DOHH2 (cell line): ENCODE measurements at regions not wholly inside any gene's neighbourhood (a gene's known extent, or its start where the extent isn't known, plus 50 kb on each side); places are given as distances from the start of the nearest gene placed in this dataset.

Source experiments
- H3F3A ChIP-seq: fragments of 200-600 bp; sonication (generic), shearing (Covaris generic); 2 replicates; pipeline ENCODE4 v1.6.0; 2016; ENCODE audit warnings: antibody characterized with exemption, mild to moderate bottlenecking; ENCODE audit not compliant: control insufficient read depth, insufficient read depth
- H3K27ac ChIP-seq: fragments of 200-600 bp; sonication (generic); 2 replicates; pipeline ENCODE4 v1.5.1; 2014; ENCODE audit warnings: low read depth, mild to moderate bottlenecking, low read length, moderate library complexity
- H3K27me3 ChIP-seq: fragments of 200-600 bp; sonication (generic); 2 replicates; pipeline ENCODE4 v1.6.1; 2014; ENCODE audit warnings: mild to moderate bottlenecking, low read length, mixed read lengths; ENCODE audit not compliant: control insufficient read depth
- H3K36me3 ChIP-seq: fragments of 200-600 bp; sonication (generic); 2 replicates; pipeline ENCODE4 v1.6.1; 2014; ENCODE audit warnings: mild to moderate bottlenecking, low read length, moderate library complexity, mixed read lengths; ENCODE audit not compliant: control insufficient read depth
- H3K4me1 ChIP-seq: fragments of 200-600 bp; sonication (generic); 2 replicates; pipeline ENCODE4 v1.6.1; 2014; ENCODE audit warnings: mild to moderate bottlenecking, low read length, mixed read lengths; ENCODE audit not compliant: control insufficient read depth
- H3K4me2 ChIP-seq: fragments of 200-600 bp; sonication (generic); 2 replicates; pipeline ENCODE4 v1.6.0; 2014; ENCODE audit warnings: mild to moderate bottlenecking, low read length, moderate library complexity
- H3K4me3 ChIP-seq: fragments of 200-600 bp; sonication (generic); 2 replicates; pipeline ENCODE4 v1.5.1; 2014; ENCODE audit warnings: mild to moderate bottlenecking, low read length, mixed read lengths
- H3K79me2 ChIP-seq: fragments of 200-600 bp; sonication (generic); 2 replicates; pipeline ENCODE4 v1.6.1; 2014; ENCODE audit warnings: mild to moderate bottlenecking, low read length, mixed read lengths; ENCODE audit not compliant: control insufficient read depth
- H3K9me2 ChIP-seq: fragments of 200-600 bp; sonication (generic); replicated peaks from 2 replicates; pipeline ENCODE4 v1.6.1; 2014; ENCODE audit warnings: mild to moderate bottlenecking, low read length, mixed read lengths; ENCODE audit not compliant: control insufficient read depth
- H3K9me3 ChIP-seq: fragments of 200-600 bp; sonication (generic); 2 replicates; pipeline ENCODE4 v1.6.1; 2014; ENCODE audit warnings: antibody characterized with exemption, low read length, mixed read lengths; ENCODE audit not compliant: control insufficient read depth, insufficient read depth
- H4K20me1 ChIP-seq: fragments of 200-600 bp; sonication (generic); 2 replicates; pipeline ENCODE4 v1.6.0; 2014; ENCODE audit warnings: low read depth, mild to moderate bottlenecking, antibody characterized with exemption, low read length, moderate library complexity; ENCODE audit not compliant: control insufficient read depth, insufficient read depth
- EZH2phosphoT487 ChIP-seq: fragments of 200-600 bp; sonication (generic); IDR thresholded peaks from 2 replicates; pipeline ENCODE4 v1.6.1; 2017; ENCODE audit warnings: borderline replicate concordance, mild to moderate bottlenecking, antibody characterized with exemption, low read length, moderate library complexity, mixed read lengths
- TF ChIP-seq, protein P1 (sequence below): fragments of 200-600 bp; sonication (generic); IDR thresholded peaks from one replicate; pipeline ENCODE4 v1.5.1; 2014; ENCODE audit warnings: antibody characterized with exemption, mild to moderate bottlenecking, low read depth, low read length; ENCODE audit not compliant: poor library complexity, severe bottlenecking

DNA sequence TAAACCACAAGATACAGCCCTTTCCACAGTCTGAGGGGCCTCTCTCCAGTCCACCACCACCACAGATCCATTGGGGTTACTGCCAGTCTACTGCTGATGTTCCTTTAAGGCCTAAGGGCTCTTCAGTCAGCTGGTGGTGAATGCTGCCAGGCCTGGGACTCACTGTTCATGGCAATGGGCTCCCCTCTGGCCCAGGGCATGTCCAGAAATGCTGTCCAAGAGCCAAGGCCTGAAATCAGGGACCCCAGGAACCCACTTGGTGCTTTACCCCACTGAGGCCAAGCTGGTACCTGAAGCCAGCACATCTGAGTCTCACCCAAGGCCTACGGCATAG lies 128.6 kb upstream of the CBLB start:
- H3K9me2 ChIP-seq, result no peaks in the 10 kb centered on the region
- H3K4me3 ChIP-seq, result no peak overlapping the region
- H3K36me3 ChIP-seq, result no peaks in the 10 kb centered on the region
- no peaks in the 10 kb centered on the region for H3K27me3 ChIP-seq
- no peaks in the 10 kb centered on the region for H3K79me2 ChIP-seq
- no peak overlapping the region for H3K4me2 ChIP-seq
- no peak for TF ChIP-seq EZH2phosphoT487
- TF ChIP-seq, protein P1, sequence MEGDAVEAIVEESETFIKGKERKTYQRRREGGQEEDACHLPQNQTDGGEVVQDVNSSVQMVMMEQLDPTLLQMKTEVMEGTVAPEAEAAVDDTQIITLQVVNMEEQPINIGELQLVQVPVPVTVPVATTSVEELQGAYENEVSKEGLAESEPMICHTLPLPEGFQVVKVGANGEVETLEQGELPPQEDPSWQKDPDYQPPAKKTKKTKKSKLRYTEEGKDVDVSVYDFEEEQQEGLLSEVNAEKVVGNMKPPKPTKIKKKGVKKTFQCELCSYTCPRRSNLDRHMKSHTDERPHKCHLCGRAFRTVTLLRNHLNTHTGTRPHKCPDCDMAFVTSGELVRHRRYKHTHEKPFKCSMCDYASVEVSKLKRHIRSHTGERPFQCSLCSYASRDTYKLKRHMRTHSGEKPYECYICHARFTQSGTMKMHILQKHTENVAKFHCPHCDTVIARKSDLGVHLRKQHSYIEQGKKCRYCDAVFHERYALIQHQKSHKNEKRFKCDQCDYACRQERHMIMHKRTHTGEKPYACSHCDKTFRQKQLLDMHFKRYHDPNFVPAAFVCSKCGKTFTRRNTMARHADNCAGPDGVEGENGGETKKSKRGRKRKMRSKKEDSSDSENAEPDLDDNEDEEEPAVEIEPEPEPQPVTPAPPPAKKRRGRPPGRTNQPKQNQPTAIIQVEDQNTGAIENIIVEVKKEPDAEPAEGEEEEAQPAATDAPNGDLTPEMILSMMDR, result no peak
- H3F3A ChIP-seq, result no peaks in the 10 kb centered on the region
- no peaks in the 10 kb centered on the region for H4K20me1 ChIP-seq
- no peak overlapping the region for H3K27ac ChIP-seq
- H3K4me1 ChIP-seq, result no peaks in the 10 kb centered on the region
- H3K9me3 ChIP-seq, result peaks cover 3% of the 10 kb centered on the region; the same call in 1 of the 2 replicates

DNA sequence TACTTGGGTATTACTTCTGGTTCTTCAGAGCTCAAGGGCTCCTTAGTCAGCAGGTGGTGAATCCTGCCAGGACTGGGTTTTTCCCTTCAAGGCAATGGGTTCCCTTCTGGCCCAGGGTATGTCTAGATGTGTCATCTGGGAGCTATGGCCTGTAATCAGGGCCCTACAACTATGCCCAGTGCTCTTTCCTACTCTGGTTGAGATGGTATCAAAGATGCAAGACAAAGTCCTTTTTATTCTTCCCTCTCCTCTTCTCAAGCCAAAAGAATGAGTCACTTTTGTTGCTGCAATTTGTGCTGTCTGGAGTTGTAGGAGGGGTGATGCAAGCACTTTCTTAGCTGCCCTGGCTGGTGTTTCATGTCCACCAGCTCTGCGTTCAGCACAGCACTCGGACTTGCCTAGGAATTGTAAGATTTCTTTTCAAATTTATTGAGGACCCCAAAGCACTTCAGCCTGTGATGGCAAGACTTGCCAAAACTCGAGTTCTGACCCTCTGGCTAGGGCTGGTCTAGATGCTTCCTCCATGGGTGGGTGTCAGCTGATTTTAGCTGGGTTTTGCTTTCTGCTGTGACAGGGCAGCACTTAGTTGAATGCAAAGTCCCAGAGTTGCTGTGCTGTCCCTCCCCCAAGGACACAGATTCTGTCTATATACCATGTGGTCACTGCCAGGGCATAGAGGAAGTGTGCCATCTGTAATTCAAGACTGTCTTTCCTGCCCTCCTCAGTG lies 129.2 kb upstream of the CBLB start:
- H3K27me3 ChIP-seq, result no peaks in the 10 kb centered on the region
- no peak overlapping the region for H3K4me3 ChIP-seq
- H4K20me1 ChIP-seq, result no peaks in the 10 kb centered on the region
- H3K4me2 ChIP-seq, result no peak overlapping the region
- H3K36me3 ChIP-seq, result no peaks in the 10 kb centered on the region
- no peak overlapping the region for H3K27ac ChIP-seq
- H3K9me3 ChIP-seq, result peaks cover 3% of the 10 kb centered on the region; the same call in 1 of the 2 replicates
- no peaks in the 10 kb centered on the region for H3K79me2 ChIP-seq
- no peaks in the 10 kb centered on the region for H3K9me2 ChIP-seq
- no peaks in the 10 kb centered on the region for H3F3A ChIP-seq
- no peaks in the 10 kb centered on the region for H3K4me1 ChIP-seq
- TF ChIP-seq, protein P1, result no peak
- TF ChIP-seq EZH2phosphoT487, result no peak

DNA sequence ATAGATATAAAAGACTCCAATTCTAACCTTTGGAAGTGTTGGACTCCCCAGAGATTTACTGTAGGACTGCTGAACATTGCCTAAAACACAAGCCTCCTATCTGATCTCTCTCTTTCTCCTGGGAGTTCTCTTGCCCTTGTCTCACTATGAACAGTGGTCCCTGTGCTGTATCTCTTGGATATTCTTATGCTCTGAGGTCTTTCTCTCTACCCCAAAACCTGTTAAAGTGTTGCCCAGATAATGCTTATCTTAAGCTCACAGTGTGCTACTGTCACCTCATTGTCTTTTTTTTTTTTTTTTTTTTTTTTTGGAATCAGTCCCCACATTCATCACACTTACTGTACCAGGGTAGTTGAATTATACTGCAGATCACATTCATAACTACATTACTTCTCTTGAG lies 131.0 kb upstream of the CBLB start:
- TF ChIP-seq, protein P1, result no peak
- TF ChIP-seq EZH2phosphoT487, result no peak
- H3K27me3 ChIP-seq, result no peaks in the 10 kb centered on the region

More for the DNA sequence above, 131.0 kb upstream of the CBLB start:
- no peaks in the 10 kb centered on the region for H3K9me2 ChIP-seq
- H3F3A ChIP-seq, result no peaks in the 10 kb centered on the region
- no peak overlapping the region for H3K4me2 ChIP-seq
- H3K27ac ChIP-seq, result no peak overlapping the region
- no peaks in the 10 kb centered on the region for H3K4me1 ChIP-seq
- H3K4me3 ChIP-seq, result no peak overlapping the region
- no peaks in the 10 kb centered on the region for H4K20me1 ChIP-seq
- H3K36me3 ChIP-seq, result no peaks in the 10 kb centered on the region
- peaks cover 3% of the 10 kb centered on the region; the same call in 1 of the 2 replicates for H3K9me3 ChIP-seq
- H3K79me2 ChIP-seq, result no peaks in the 10 kb centered on the region
